ENCODE measurements at regions not wholly inside any gene's neighbourhood (a gene's known extent, or its start where the extent isn't known, plus 50 kb on each side); places are given as distances from the start of the nearest gene placed in this dataset.

- no peaks in the 10 kb centered on the region for H3K36me3 ChIP-seq (replicated peaks; ENCODE audit: control insufficient read depth, insufficient read depth, low read length)
- no peaks in the 10 kb centered on the region for H3K27me3 ChIP-seq (ENCODE audit: control insufficient read depth, insufficient read depth, low read length)
- no peak for DNase-seq
These were observed 238.8 kb upstream of the SYT10 start for GRCh38 chr12:33678221-33678964.

GRCh38 chr12:33690562-33690961 lies 250.9 kb upstream of the SYT10 start:
- H3K4me3 ChIP-seq (ENCODE audit: insufficient read depth, low read depth, low read length), result no peak overlapping the region
- DNase-seq, result no peak
- H3K36me3 ChIP-seq (replicated peaks; ENCODE audit: control insufficient read depth, insufficient read depth, low read length), result no peaks in the 10 kb centered on the region
- H3K27me3 ChIP-seq (ENCODE audit: control insufficient read depth, insufficient read depth, low read length), result no peaks in the 10 kb centered on the region

More at GRCh38 chr12:33678221-33678964, 238.8 kb upstream of the SYT10 start:
- H3K4me3 ChIP-seq (ENCODE audit: insufficient read depth, low read depth, low read length), result no peak overlapping the region

GRCh38 chr12:33703221-33703620 lies 263.6 kb upstream of the SYT10 start:
- no peak for DNase-seq
- H3K27me3 ChIP-seq (ENCODE audit: control insufficient read depth, insufficient read depth, low read length), result no peaks in the 10 kb centered on the region
- no peak overlapping the region for H3K4me3 ChIP-seq (ENCODE audit: insufficient read depth, low read depth, low read length)
- H3K36me3 ChIP-seq (replicated peaks; ENCODE audit: control insufficient read depth, insufficient read depth, low read length), result no peaks in the 10 kb centered on the region

GRCh38 chr12:33706927-33707326 lies 267.3 kb upstream of the SYT10 start:
- H3K36me3 ChIP-seq (replicated peaks; ENCODE audit: control insufficient read depth, insufficient read depth, low read length), result no peaks in the 10 kb centered on the region
- no peak for DNase-seq
- no peaks in the 10 kb centered on the region for H3K27me3 ChIP-seq (ENCODE audit: control insufficient read depth, insufficient read depth, low read length)
- no peak overlapping the region for H3K4me3 ChIP-seq (ENCODE audit: insufficient read depth, low read depth, low read length)

GRCh38 chr12:33708935-33709334 lies 269.3 kb upstream of the SYT10 start:
- H3K36me3 ChIP-seq (replicated peaks; ENCODE audit: control insufficient read depth, insufficient read depth, low read length), result no peaks in the 10 kb centered on the region
- H3K27me3 ChIP-seq (ENCODE audit: control insufficient read depth, insufficient read depth, low read length), result no peaks in the 10 kb centered on the region
- no peak overlapping the region for H3K4me3 ChIP-seq (ENCODE audit: insufficient read depth, low read depth, low read length)
- no peak for DNase-seq

- H3K36me3 ChIP-seq (replicated peaks; ENCODE audit: control insufficient read depth, insufficient read depth, low read length), result no peaks in the 10 kb centered on the region
- DNase-seq, result no peak
- H3K4me3 ChIP-seq (ENCODE audit: insufficient read depth, low read depth, low read length), result no peak overlapping the region
- H3K27me3 ChIP-seq (ENCODE audit: control insufficient read depth, insufficient read depth, low read length), result no peaks in the 10 kb centered on the region
These were observed 270.9 kb upstream of the SYT10 start for GRCh38 chr12:33710548-33710947.

- Histone ChIP-seq H3K4me3 (ENCODE audit: insufficient read depth, low read depth, low read length) (no peak overlapping the region), H3K36me3 (replicated peaks; ENCODE audit: control insufficient read depth, insufficient read depth, low read length) (no peaks in the 10 kb centered on the region), H3K27me3 (ENCODE audit: control insufficient read depth, insufficient read depth, low read length) (no peaks in the 10 kb centered on the region)
- no peak for DNase-seq
These were observed 279.0 kb upstream of the SYT10 start for GRCh38 chr12:33718631-33719030.

GRCh38 chr12:33721561-33721960 lies 281.9 kb upstream of the SYT10 start:
- Histone ChIP-seq H3K27me3 (ENCODE audit: control insufficient read depth, insufficient read depth, low read length) (no peaks in the 10 kb centered on the region), H3K36me3 (replicated peaks; ENCODE audit: control insufficient read depth, insufficient read depth, low read length) (no peaks in the 10 kb centered on the region), H3K4me3 (ENCODE audit: insufficient read depth, low read depth, low read length) (no peak overlapping the region)
- DNase-seq, result no peak

GRCh38 chr12:33724867-33725266 lies 285.2 kb upstream of the SYT10 start:
- Histone ChIP-seq H3K36me3 (replicated peaks; ENCODE audit: control insufficient read depth, insufficient read depth, low read length) (no peaks in the 10 kb centered on the region), H3K4me3 (ENCODE audit: insufficient read depth, low read depth, low read length) (no peak overlapping the region), H3K27me3 (ENCODE audit: control insufficient read depth, insufficient read depth, low read length) (no peaks in the 10 kb centered on the region)
- DNase-seq, result no peak

GRCh38 chr12:33734871-33735270 lies 287.4 kb upstream of the ALG10 start:
- Histone ChIP-seq H3K27me3 (ENCODE audit: control insufficient read depth, insufficient read depth, low read length) (no peaks in the 10 kb centered on the region), H3K36me3 (replicated peaks; ENCODE audit: control insufficient read depth, insufficient read depth, low read length) (no peaks in the 10 kb centered on the region), H3K4me3 (ENCODE audit: insufficient read depth, low read depth, low read length) (no peak overlapping the region)
- no peak for DNase-seq

- no peak for DNase-seq
- H3K4me3 ChIP-seq (ENCODE audit: insufficient read depth, low read depth, low read length), result no peak overlapping the region
- no peaks in the 10 kb centered on the region for H3K36me3 ChIP-seq (replicated peaks; ENCODE audit: control insufficient read depth, insufficient read depth, low read length)
- no peaks in the 10 kb centered on the region for H3K27me3 ChIP-seq (ENCODE audit: control insufficient read depth, insufficient read depth, low read length)
These were observed 269.4 kb upstream of the ALG10 start for GRCh38 chr12:33752854-33753253.

GRCh38 chr12:33757701-33758100 lies 264.6 kb upstream of the ALG10 start:
- DNase-seq, result no peak

GRCh38 chr12:33759279-33759678 lies 263.0 kb upstream of the ALG10 start:
- Histone ChIP-seq H3K36me3 (replicated peaks; ENCODE audit: control insufficient read depth, insufficient read depth, low read length) (no peaks in the 10 kb centered on the region), H3K4me3 (ENCODE audit: insufficient read depth, low read depth, low read length) (no peak overlapping the region), H3K27me3 (ENCODE audit: control insufficient read depth, insufficient read depth, low read length) (no peaks in the 10 kb centered on the region)
- DNase-seq, result no peak

More at GRCh38 chr12:33757701-33758100, 264.6 kb upstream of the ALG10 start:
- no peaks in the 10 kb centered on the region for H3K36me3 ChIP-seq (replicated peaks; ENCODE audit: control insufficient read depth, insufficient read depth, low read length)
- H3K4me3 ChIP-seq (ENCODE audit: insufficient read depth, low read depth, low read length), result no peak overlapping the region
- H3K27me3 ChIP-seq (ENCODE audit: control insufficient read depth, insufficient read depth, low read length), result no peaks in the 10 kb centered on the region

GRCh38 chr12:33763331-33763730 lies 259.0 kb upstream of the ALG10 start:
- Histone ChIP-seq H3K27me3 (ENCODE audit: control insufficient read depth, insufficient read depth, low read length) (no peaks in the 10 kb centered on the region), H3K4me3 (ENCODE audit: insufficient read depth, low read depth, low read length) (no peak overlapping the region), H3K36me3 (replicated peaks; ENCODE audit: control insufficient read depth, insufficient read depth, low read length) (no peaks in the 10 kb centered on the region)
- DNase-seq, result no peak

GRCh38 chr12:33770652-33771051 lies 251.6 kb upstream of the ALG10 start:
- no peak overlapping the region for H3K4me3 ChIP-seq (ENCODE audit: insufficient read depth, low read depth, low read length)
- H3K36me3 ChIP-seq (replicated peaks; ENCODE audit: control insufficient read depth, insufficient read depth, low read length), result no peaks in the 10 kb centered on the region
- no peak for DNase-seq
- no peaks in the 10 kb centered on the region for H3K27me3 ChIP-seq (ENCODE audit: control insufficient read depth, insufficient read depth, low read length)

- H3K27me3 ChIP-seq (ENCODE audit: control insufficient read depth, insufficient read depth, low read length), result no peaks in the 10 kb centered on the region
These were observed 250.4 kb upstream of the ALG10 start for GRCh38 chr12:33771889-33772288.

More at GRCh38 chr12:33771889-33772288, 250.4 kb upstream of the ALG10 start:
- no peak overlapping the region for H3K4me3 ChIP-seq (ENCODE audit: insufficient read depth, low read depth, low read length)
- no peak for DNase-seq
- no peaks in the 10 kb centered on the region for H3K36me3 ChIP-seq (replicated peaks; ENCODE audit: control insufficient read depth, insufficient read depth, low read length)
